ENCODE measurements at regions not wholly inside any gene's neighbourhood (a gene's known extent, or its start where the extent isn't known, plus 50 kb on each side); places are given as distances from the start of the nearest gene placed in this dataset.
"Not testable (repeated sequence)": the region's sequence is repeated elsewhere in the genome, so short reads cannot be mapped to it uniquely, and the experiment has no call there.

DNA sequence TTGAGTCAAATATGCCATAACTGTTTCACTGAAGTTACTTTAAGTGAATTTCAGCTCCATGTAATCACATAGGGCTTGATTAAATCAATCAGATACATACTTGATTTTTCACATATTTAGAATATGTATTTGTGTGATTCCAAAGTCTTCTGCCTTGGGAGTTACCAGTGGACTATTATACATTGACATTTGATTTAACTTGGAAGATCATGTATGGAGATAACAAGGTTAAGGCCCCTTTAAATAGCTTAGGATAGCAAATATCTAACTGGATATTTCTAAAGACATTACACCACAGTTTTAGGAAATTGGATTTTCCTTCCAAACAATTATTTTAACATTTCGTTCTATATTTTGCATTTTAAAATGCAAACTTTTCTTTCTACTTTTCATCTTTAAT is 405.0 kb downstream of the RAP2B start:
- H3K4me3 ChIP-seq (ENCODE audit: low read length), result no peak overlapping the region
- H3K9me3 ChIP-seq (ENCODE audit: control insufficient read depth in 1 of 2, insufficient read depth in 1 of 2, low read length in 2 of 2), result peaks cover 8 to 27% of the 10 kb centered on the region in 2 experiments
- ChIA-PET CTCF (no interaction called here), POLR2A (no interaction called here)
- no peaks in the 10 kb centered on the region for H3K36me3 ChIP-seq (ENCODE audit: insufficient read depth, low read length)
- Mint-ChIP-seq H3K36me3 (ENCODE audit: low read depth) (peaks cover 9% of the 10 kb centered on the region), H3K4me3 (no peak overlapping the region), H3K27me3 (no peaks in the 10 kb centered on the region), H3K27ac (no peak overlapping the region), H3K4me1 (ENCODE audit: low read depth) (no peaks in the 10 kb centered on the region), H3K9me3 (peaks cover 10% of the 10 kb centered on the region)
- ATAC-seq (ENCODE audit: poor library complexity), result no peak
- intact Hi-C loops (cut with DNase I, micrococcal nuclease), result no loop called here
- no peak overlapping the region for H3K27ac ChIP-seq (ENCODE audit: low read depth in 1 of 2, low read length in 2 of 2)
- TF ChIP-seq CTCF (IDR thresholded peaks at IDR 0.05), result no peak
- no peaks in the 10 kb centered on the region for H3K4me1 ChIP-seq (ENCODE audit: insufficient read depth, low read length)
- no peaks in the 10 kb centered on the region for H3K27me3 ChIP-seq (ENCODE audit: control insufficient read depth in 1 of 2, insufficient read depth in 2 of 2, low read length in 2 of 2)
- no peak for DNase-seq

GRCh38 chr3:153567556-153567955 is 405.5 kb downstream of the RAP2B start:
- no peak overlapping the region for H3K4me3 ChIP-seq (ENCODE audit: low read length)
- no peak for TF ChIP-seq CTCF (IDR thresholded peaks at IDR 0.05)
- Mint-ChIP-seq H3K4me1 (ENCODE audit: low read depth) (no peaks in the 10 kb centered on the region), H3K27me3 (no peaks in the 10 kb centered on the region), H3K9me3 (peaks cover 10% of the 10 kb centered on the region), H3K36me3 (ENCODE audit: low read depth) (peaks cover 5% of the 10 kb centered on the region), H3K4me3 (no peak overlapping the region), H3K27ac (no peak overlapping the region)
- H3K36me3 ChIP-seq (ENCODE audit: insufficient read depth, low read length), result no peaks in the 10 kb centered on the region
- ChIA-PET POLR2A (no interaction called here), CTCF (no interaction called here)
- no peak overlapping the region for H3K27ac ChIP-seq (ENCODE audit: low read depth in 1 of 2, low read length in 2 of 2)
- H3K9me3 ChIP-seq (ENCODE audit: control insufficient read depth in 1 of 2, insufficient read depth in 1 of 2, low read length in 2 of 2), result peaks cover 8 to 22% of the 10 kb centered on the region in 2 experiments
- ATAC-seq (ENCODE audit: poor library complexity), result no peak
- H3K27me3 ChIP-seq (ENCODE audit: control insufficient read depth in 1 of 2, insufficient read depth in 2 of 2, low read length in 2 of 2), result no peaks in the 10 kb centered on the region
- DNase-seq, result no peak
- H3K4me1 ChIP-seq (ENCODE audit: insufficient read depth, low read length), result no peaks in the 10 kb centered on the region
- intact Hi-C loops (cut with DNase I, micrococcal nuclease), result no loop called here

GRCh38 chr3:153570481-153570880 is 408.5 kb downstream of the RAP2B start:
- H3K27me3 ChIP-seq (ENCODE audit: control insufficient read depth in 1 of 2, insufficient read depth in 2 of 2, low read length in 2 of 2); H3K27ac ChIP-seq (ENCODE audit: low read depth in 1 of 2, low read length in 2 of 2); H3K36me3 ChIP-seq (ENCODE audit: insufficient read depth, low read length); POLR2A ChIA-PET; H3K4me1 ChIP-seq (ENCODE audit: insufficient read depth, low read length); CTCF ChIA-PET; H3K27me3 Mint-ChIP-seq; H3K27ac Mint-ChIP-seq; intact Hi-C loops (cut with DNase I, micrococcal nuclease); H3K36me3 Mint-ChIP-seq (ENCODE audit: low read depth); H3K9me3 ChIP-seq (ENCODE audit: control insufficient read depth in 1 of 2, insufficient read depth in 1 of 2, low read length in 2 of 2); ATAC-seq (ENCODE audit: poor library complexity); H3K9me3 Mint-ChIP-seq; H3K4me3 Mint-ChIP-seq; H3K4me1 Mint-ChIP-seq (ENCODE audit: low read depth); DNase-seq; H3K4me3 ChIP-seq (ENCODE audit: low read length): not testable (repeated sequence)

DNA sequence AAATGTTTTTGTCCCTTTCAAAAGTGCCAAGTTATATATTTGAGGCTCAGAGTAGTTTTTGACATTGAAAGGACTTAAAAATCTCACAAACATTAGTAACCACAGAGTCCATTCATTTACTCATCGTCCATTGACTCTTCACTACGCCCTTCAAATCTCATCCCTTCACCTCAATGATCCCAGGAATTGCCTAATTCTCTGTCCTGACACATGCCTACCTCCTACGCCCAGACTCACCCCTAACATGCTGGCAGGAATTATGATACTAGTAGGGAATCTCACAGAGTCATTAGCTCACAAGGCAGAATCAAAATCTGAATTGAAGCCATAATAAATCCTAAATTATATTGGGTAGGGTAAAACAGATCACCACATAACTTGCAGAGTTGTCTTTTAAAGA is 410.1 kb downstream of the RAP2B start:
- intact Hi-C loops (cut with DNase I, micrococcal nuclease), result no loop called here
- Histone ChIP-seq H3K27me3 (ENCODE audit: control insufficient read depth in 1 of 2, insufficient read depth in 2 of 2, low read length in 2 of 2) (no peaks in the 10 kb centered on the region), H3K9me3 (ENCODE audit: control insufficient read depth in 1 of 2, insufficient read depth in 1 of 2, low read length in 2 of 2) (no peaks in the 10 kb centered on the region), H3K4me3 (ENCODE audit: low read length) (no peak overlapping the region), H3K36me3 (ENCODE audit: insufficient read depth, low read length) (no peaks in the 10 kb centered on the region), H3K4me1 (ENCODE audit: insufficient read depth, low read length) (no peaks in the 10 kb centered on the region), H3K27ac (ENCODE audit: low read depth in 1 of 2, low read length in 2 of 2) (no peak overlapping the region)
- H3K27ac Mint-ChIP-seq, result no peak overlapping the region
- no peak for ATAC-seq (ENCODE audit: poor library complexity)
- no peaks in the 10 kb centered on the region for H3K36me3 Mint-ChIP-seq (ENCODE audit: low read depth)
- H3K4me3 Mint-ChIP-seq, result no peak overlapping the region
- H3K9me3 Mint-ChIP-seq, result no peaks in the 10 kb centered on the region
- ChIA-PET POLR2A (no interaction called here), CTCF (interaction anchor here (0.5 kb wide), 1 partner anchor 577 kb away, joined by 3 read pairs; no protein-coding TSS in a partner anchor)
- TF ChIP-seq CTCF (IDR thresholded peaks at IDR 0.05), result no peak
- DNase-seq, result no peak
- H3K4me1 Mint-ChIP-seq (ENCODE audit: low read depth), result no peaks in the 10 kb centered on the region
- H3K27me3 Mint-ChIP-seq, result no peaks in the 10 kb centered on the region
